Tibial nerve (tissue), 3 donors: ENCODE measurements at regions not wholly inside any gene's neighbourhood (a gene's known extent, or its start where the extent isn't known, plus 50 kb on each side); places are given as distances from the start of the nearest gene placed in this dataset.

ENCODE experiments used
- CTCF ChIP-seq, 5 experiments: fragments of 200-600 bp in 3 of 5; fragments of 450-650 bp in 2 of 5; sonication (generic) in 3 of 5; IDR thresholded peaks; one replicate each; pipeline ENCODE4 v1.5.1; 2016 to 2019; ENCODE audit warnings: antibody characterized with exemption in 5 of 5, mild to moderate bottlenecking in 3 of 5, moderate library complexity in 2 of 5
- POLR2A ChIP-seq, 2 donors: fragments of 450-650 bp; IDR thresholded peaks; one replicate each; pipeline ENCODE4 v1.6.1; 2017; ENCODE audit warnings: antibody characterized with exemption in 2 of 2, mild to moderate bottlenecking in 2 of 2, moderate library complexity in 2 of 2

- TF ChIP-seq CTCF (IDR thresholded peaks at IDR 0.05) (no peak), POLR2A (IDR thresholded peaks at IDR 0.05) (no peak)
Observed at GRCh38 chr6:56396435-56396834, 149.1 kb upstream of the COL21A1 start.
